CD8-positive, alpha-beta memory T cell (primary cell): ENCODE measurements at regions not wholly inside any gene's neighbourhood (a gene's known extent, or its start where the extent isn't known, plus 50 kb on each side); places are given as distances from the start of the nearest gene placed in this dataset.

Experiments used
- CTCF ChIA-PET: fragments of 350-600 bp; sonication (Branson Sonifier 250); formaldehyde crosslinking; loops from one replicate; lab custom pipeline; 2021; ENCODE audit warnings: antibody characterized with exemption; lab: Charles Lee
- POLR2A ChIA-PET: fragments of 350-600 bp; sonication (Branson Sonifier 250); formaldehyde crosslinking; loops from one replicate; lab custom pipeline; 2021; ENCODE audit warnings: antibody characterized with exemption; lab: Charles Lee
- DNase-seq, 5 donors: peaks; one replicate each; pipeline versions ENCODE4 v3.0.0 to v3.0.0-alpha.2; 2020 to 2022; ENCODE audit warnings: mixed read lengths in 1 of 5
- H3K27ac ChIP-seq: one replicate; pipeline ENCODE4 v1.7.0; 2013; ENCODE audit warnings: low read depth, mild to moderate bottlenecking, low read length, moderate library complexity
- H3K27me3 ChIP-seq: 2 replicates; pipeline ENCODE4 v1.7.0; 2013; ENCODE audit warnings: low read length, mild to moderate bottlenecking; ENCODE audit not compliant: insufficient read depth, poor library complexity, severe bottlenecking
- H3K36me3 ChIP-seq: 2 replicates; pipeline ENCODE4 v1.7.0; 2013; ENCODE audit warnings: mild to moderate bottlenecking, low read length, moderate library complexity; ENCODE audit not compliant: insufficient read depth
- H3K4me1 ChIP-seq: 2 replicates; pipeline ENCODE4 v1.7.0; 2013; ENCODE audit warnings: mild to moderate bottlenecking, low read length, moderate library complexity; ENCODE audit not compliant: insufficient read depth
- H3K4me3 ChIP-seq: 2 replicates; pipeline ENCODE4 v1.7.0; 2013; ENCODE audit warnings: mild to moderate bottlenecking, low read length
- H3K9me3 ChIP-seq: 2 replicates; pipeline ENCODE4 v1.7.0; 2013; ENCODE audit warnings: mild to moderate bottlenecking, low read length
- H3K27ac Mint-ChIP-seq, 8 donors: one replicate each; pipeline ENCODE4 v1.8.0; 2020 to 2021; ENCODE audit warnings: mixed read lengths in 8 of 8, mild to moderate bottlenecking in 6 of 8, inconsistent platforms in 3 of 8, moderate library complexity in 3 of 8
- H3K27me3 Mint-ChIP-seq, 2 donors: one replicate each; pipeline ENCODE4 v1.8.0; 2020 to 2021; ENCODE audit warnings: mixed read lengths in 2 of 2, mild to moderate bottlenecking in 1 of 2, moderate library complexity in 1 of 2
- H3K36me3 Mint-ChIP-seq, 3 donors: one replicate each; pipeline ENCODE4 v1.8.0; 2020 to 2021; ENCODE audit warnings: mixed read lengths in 3 of 3, inconsistent platforms in 1 of 3, mild to moderate bottlenecking in 1 of 3
- H3K4me1 Mint-ChIP-seq, 3 donors: one replicate each; pipeline ENCODE4 v1.8.0; 2020 to 2021; ENCODE audit warnings: mixed read lengths in 3 of 3, inconsistent platforms in 1 of 3, mild to moderate bottlenecking in 1 of 3
- H3K4me3 Mint-ChIP-seq, 7 donors: one replicate each; pipeline ENCODE4 v1.8.0; 2020 to 2021; ENCODE audit warnings: mixed read lengths in 7 of 7, mild to moderate bottlenecking in 6 of 7, moderate library complexity in 4 of 7, inconsistent platforms in 2 of 7
- H3K9me3 Mint-ChIP-seq, 5 donors: one replicate each; pipeline ENCODE4 v1.8.0; 2020 to 2022; ENCODE audit warnings: mixed read lengths in 5 of 5, mild to moderate bottlenecking in 3 of 5, moderate library complexity in 2 of 5, inconsistent platforms in 1 of 5

DNA sequence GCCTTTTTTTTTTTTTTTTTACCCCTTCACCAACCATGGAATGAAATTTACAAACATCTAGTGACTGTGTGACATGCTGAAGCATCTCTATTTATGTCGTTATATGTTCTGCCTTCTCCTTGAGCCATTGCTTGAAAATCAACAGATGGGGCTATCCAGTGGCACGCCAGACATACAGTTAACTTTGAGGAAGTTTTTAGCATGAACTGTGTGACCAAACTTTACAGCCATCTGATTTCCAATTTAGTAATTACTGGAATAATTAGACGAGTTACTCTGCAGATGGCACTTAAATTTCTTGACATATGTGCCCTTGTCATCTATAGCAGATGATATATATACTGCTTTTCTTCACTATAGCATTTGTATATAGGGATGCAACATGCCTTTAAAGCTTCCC, 192.1 kb downstream of the SNAPC1 start:
- no peaks in the 10 kb centered on the region for H3K36me3 ChIP-seq
- H3K27me3 ChIP-seq = no peaks in the 10 kb centered on the region
- no peaks in the 10 kb centered on the region for H3K36me3 Mint-ChIP-seq
- H3K4me1 ChIP-seq = no peaks in the 10 kb centered on the region
- no peak overlapping the region for H3K27ac ChIP-seq
- no peaks in the 10 kb centered on the region for H3K4me1 Mint-ChIP-seq
- peaks cover 0 to 3% (median 2%) of the 10 kb centered on the region in 5 donors for H3K9me3 Mint-ChIP-seq
- H3K9me3 ChIP-seq = no peaks in the 10 kb centered on the region
- peaks cover 7 to 23% of the 10 kb centered on the region in 2 donors for H3K27me3 Mint-ChIP-seq
- no peak overlapping the region for H3K4me3 ChIP-seq
- peak overlapping the region in 1 of 8 donors; percentile 33 for H3K27ac Mint-ChIP-seq
- POLR2A ChIA-PET = no interaction called here
- CTCF ChIA-PET = no interaction called here
- DNase-seq = no peak
- H3K4me3 Mint-ChIP-seq = no peak overlapping the region

DNA sequence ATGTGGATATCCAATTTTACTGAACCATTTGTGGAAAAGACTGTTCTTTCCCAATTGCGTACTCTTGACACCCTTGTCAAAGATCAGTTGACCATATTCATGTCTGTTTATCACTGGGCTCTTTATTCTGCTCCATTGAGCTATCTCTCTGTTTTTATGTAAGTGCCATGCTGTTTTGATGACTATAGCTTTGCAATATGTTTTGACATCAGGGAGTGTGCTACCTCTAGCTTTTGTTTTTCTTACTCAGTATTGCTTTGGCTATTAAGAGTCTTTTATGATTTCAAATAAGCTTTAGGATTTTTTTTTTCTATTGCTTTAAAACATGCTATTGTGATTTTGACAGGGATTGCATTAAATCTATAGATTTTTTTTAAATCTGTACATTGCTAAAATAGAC, 194.3 kb downstream of the SNAPC1 start:
- no peaks in the 10 kb centered on the region for H3K4me1 Mint-ChIP-seq
- H3K4me1 ChIP-seq = no peaks in the 10 kb centered on the region
- H3K36me3 ChIP-seq = no peaks in the 10 kb centered on the region
- DNase-seq = no peak
- no peak overlapping the region for H3K27ac Mint-ChIP-seq
- H3K9me3 Mint-ChIP-seq = peaks cover 0 to 4% (median 3%) of the 10 kb centered on the region in 5 donors
- peaks cover 0 to 8% (median 0%) of the 10 kb centered on the region in 3 donors for H3K36me3 Mint-ChIP-seq
- H3K27me3 Mint-ChIP-seq = peaks cover 11 to 29% of the 10 kb centered on the region in 2 donors
- no peak overlapping the region for H3K4me3 Mint-ChIP-seq
- CTCF ChIA-PET = no interaction called here
- H3K27ac ChIP-seq = no peak overlapping the region
- no peak overlapping the region for H3K4me3 ChIP-seq
- H3K9me3 ChIP-seq = no peaks in the 10 kb centered on the region
- POLR2A ChIA-PET = no interaction called here
- no peaks in the 10 kb centered on the region for H3K27me3 ChIP-seq

DNA sequence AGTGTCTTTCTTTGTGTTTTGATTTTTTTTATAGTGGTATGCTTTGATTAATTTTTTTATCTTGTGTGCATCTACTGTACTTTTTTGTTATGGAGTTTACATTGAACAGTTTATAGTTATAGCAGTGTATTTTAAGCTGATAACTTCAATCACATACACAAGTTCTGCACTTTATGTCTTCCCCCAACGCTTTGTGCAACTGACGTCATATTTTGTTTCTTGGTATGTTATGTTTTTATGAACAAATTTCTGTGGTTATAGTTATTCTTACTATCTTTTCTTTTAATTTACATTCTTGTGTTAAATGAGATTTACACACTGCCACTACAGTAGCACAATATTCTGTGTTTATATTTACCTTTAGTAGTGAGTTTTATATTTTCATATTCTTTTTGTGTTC, 197.1 kb downstream of the SNAPC1 start:
- H3K27ac ChIP-seq = no peak overlapping the region
- no peaks in the 10 kb centered on the region for H3K27me3 ChIP-seq
- CTCF ChIA-PET = no interaction called here
- Mint-ChIP-seq H3K4me3 (no peak overlapping the region), H3K27me3 (peaks cover 6 to 40% of the 10 kb centered on the region in 2 donors), H3K36me3 (peaks cover 0 to 8% (median 0%) of the 10 kb centered on the region in 3 donors), H3K27ac (no peak overlapping the region), H3K4me1 (no peaks in the 10 kb centered on the region), H3K9me3 (peaks cover 0 to 9% (median 3%) of the 10 kb centered on the region in 5 donors)
- H3K4me3 ChIP-seq = no peak overlapping the region
- H3K4me1 ChIP-seq = no peaks in the 10 kb centered on the region
- H3K9me3 ChIP-seq = no peaks in the 10 kb centered on the region
- POLR2A ChIA-PET = no interaction called here
- DNase-seq = no peak
- H3K36me3 ChIP-seq = no peaks in the 10 kb centered on the region

DNA sequence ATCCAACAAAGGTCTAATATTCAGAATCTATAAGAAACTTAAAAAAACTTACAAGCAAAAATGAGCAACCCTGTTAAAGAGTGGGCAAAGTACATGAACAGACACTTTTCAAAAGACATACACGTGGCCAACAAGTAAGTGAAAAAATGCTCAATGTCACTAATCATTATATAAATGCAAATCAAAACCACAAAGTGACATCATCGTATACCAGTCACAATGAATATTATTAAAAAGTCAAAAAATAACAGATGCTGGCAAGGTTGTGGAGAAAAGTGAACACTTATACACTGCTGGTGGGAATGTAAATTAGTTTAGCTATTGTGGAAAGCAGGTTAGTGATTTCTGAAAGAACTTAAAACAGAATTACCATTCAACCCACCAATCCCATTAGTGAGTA, 199.1 kb downstream of the SNAPC1 start:
- Mint-ChIP-seq H3K4me3 (no peak overlapping the region), H3K27me3 (peaks cover 6 to 51% of the 10 kb centered on the region in 2 donors), H3K4me1 (no peaks in the 10 kb centered on the region), H3K27ac (no peak overlapping the region), H3K9me3 (peaks cover 0 to 9% (median 3%) of the 10 kb centered on the region in 5 donors), H3K36me3 (peaks cover 0 to 8% (median 0%) of the 10 kb centered on the region in 3 donors)
- Histone ChIP-seq H3K4me3 (no peak overlapping the region), H3K27ac (no peak overlapping the region), H3K36me3 (no peaks in the 10 kb centered on the region), H3K4me1 (no peaks in the 10 kb centered on the region), H3K9me3 (no peaks in the 10 kb centered on the region), H3K27me3 (no peaks in the 10 kb centered on the region)
- ChIA-PET POLR2A (no interaction called here), CTCF (no interaction called here)
- DNase-seq = no peak

DNA sequence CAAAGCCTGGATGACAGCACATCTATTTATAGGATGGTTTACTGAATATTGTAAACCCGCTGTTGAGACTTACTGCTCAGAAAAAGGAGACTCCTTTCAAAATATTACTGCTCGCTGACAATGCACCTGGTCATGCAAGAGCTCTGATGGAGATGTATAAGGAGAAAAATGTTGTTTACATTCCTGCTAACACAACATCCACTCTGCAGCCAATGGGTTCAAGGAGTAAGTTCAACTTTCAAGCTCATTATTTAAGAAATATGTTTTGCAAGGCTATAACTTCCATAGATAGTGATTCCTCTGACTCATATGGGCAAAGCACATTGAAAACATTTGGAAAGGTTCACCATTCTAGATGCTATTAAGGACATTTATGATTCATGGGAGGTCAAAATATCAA, 201.7 kb downstream of the SNAPC1 start:
- H3K4me1 ChIP-seq = no peaks in the 10 kb centered on the region
- DNase-seq = no peak
- H3K9me3 ChIP-seq = no peaks in the 10 kb centered on the region
- no peak overlapping the region for H3K27ac Mint-ChIP-seq
- ChIA-PET POLR2A (no interaction called here), CTCF (no interaction called here)
- no peaks in the 10 kb centered on the region for H3K4me1 Mint-ChIP-seq
- H3K36me3 ChIP-seq = no peaks in the 10 kb centered on the region
- peaks cover 5 to 56% of the 10 kb centered on the region in 2 donors for H3K27me3 Mint-ChIP-seq
- H3K4me3 ChIP-seq = no peak overlapping the region
- no peak overlapping the region for H3K27ac ChIP-seq
- H3K27me3 ChIP-seq = no peaks in the 10 kb centered on the region
- peaks cover 0 to 7% (median 0%) of the 10 kb centered on the region in 5 donors for H3K9me3 Mint-ChIP-seq
- H3K36me3 Mint-ChIP-seq = peaks cover 0 to 8% (median 0%) of the 10 kb centered on the region in 3 donors
- H3K4me3 Mint-ChIP-seq = no peak overlapping the region

DNA sequence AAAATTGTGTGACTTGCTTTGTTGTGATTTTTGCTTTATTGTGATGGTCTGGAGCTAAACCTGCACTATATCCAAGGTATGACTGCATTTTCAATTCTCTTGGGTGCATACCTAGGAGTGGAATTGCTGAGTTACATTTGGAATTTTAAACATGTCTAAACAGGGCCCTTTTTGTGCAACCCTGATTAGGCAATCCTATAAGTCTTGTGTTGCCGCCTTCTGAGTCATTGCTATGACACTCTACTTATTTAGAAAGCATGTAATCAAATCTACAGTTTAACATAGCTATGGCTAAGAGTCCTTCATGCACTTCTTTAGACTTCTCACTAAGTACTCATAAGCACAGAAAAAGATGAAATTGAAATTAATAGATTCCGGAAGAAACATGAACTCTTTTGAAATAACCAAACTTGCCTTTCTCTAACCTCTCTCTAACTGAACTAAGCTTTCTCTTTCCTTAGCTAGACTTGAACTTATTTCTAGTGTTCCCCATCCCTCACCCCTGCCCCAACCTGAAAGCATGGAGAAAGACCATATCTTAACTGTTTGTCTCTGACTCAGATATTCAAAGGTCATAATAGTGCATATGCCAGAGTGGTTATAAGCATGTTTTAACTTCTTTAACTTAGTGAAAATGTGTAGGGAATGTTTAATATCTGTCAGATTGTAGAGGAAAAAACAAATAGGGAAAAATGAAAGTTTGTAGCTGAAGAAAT, 203.0 kb downstream of the SNAPC1 start:
- no peak overlapping the region for H3K4me3 Mint-ChIP-seq
- H3K4me1 Mint-ChIP-seq = no peaks in the 10 kb centered on the region
- H3K4me1 ChIP-seq = no peaks in the 10 kb centered on the region
- no peaks in the 10 kb centered on the region for H3K9me3 ChIP-seq
- peaks cover 7 to 58% of the 10 kb centered on the region in 2 donors for H3K27me3 Mint-ChIP-seq
- no peaks in the 10 kb centered on the region for H3K36me3 ChIP-seq
- no peak overlapping the region for H3K27ac Mint-ChIP-seq
- H3K4me3 ChIP-seq = no peak overlapping the region
- H3K36me3 Mint-ChIP-seq = peaks cover 0 to 7% (median 0%) of the 10 kb centered on the region in 3 donors
- DNase-seq = no peak
- ChIA-PET CTCF (no interaction called here), POLR2A (no interaction called here)
- peaks cover 0 to 7% (median 0%) of the 10 kb centered on the region in 5 donors for H3K9me3 Mint-ChIP-seq
- H3K27me3 ChIP-seq = no peaks in the 10 kb centered on the region
- H3K27ac ChIP-seq = no peak overlapping the region

DNA sequence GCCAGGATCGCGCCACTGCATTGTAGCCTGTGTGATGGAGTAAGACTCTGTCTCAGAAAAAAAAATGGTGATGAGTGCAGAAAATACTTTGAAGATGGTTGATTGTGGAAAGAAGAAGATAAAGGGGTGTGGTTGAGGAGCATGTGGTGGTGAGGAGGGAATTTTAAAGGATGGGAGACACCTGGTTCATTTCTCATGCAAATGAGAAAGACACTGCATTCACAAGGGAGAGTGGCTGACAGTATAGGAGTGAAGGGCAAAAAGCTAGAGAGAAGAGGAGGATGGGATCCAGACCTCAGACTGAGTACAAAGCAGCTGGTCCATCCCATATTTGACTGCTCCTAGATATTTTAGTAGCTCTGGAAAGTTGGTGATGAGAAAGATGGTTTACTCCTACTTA, 206.0 kb downstream of the SNAPC1 start:
- POLR2A ChIA-PET = no interaction called here
- Mint-ChIP-seq H3K4me3 (no peak overlapping the region), H3K4me1 (no peaks in the 10 kb centered on the region), H3K27me3 (peaks cover 6 to 42% of the 10 kb centered on the region in 2 donors), H3K27ac (no peak overlapping the region), H3K9me3 (no peaks in the 10 kb centered on the region), H3K36me3 (no peaks in the 10 kb centered on the region)
- Histone ChIP-seq H3K4me1 (no peaks in the 10 kb centered on the region), H3K27ac (no peak overlapping the region), H3K36me3 (no peaks in the 10 kb centered on the region), H3K9me3 (no peaks in the 10 kb centered on the region), H3K4me3 (no peak overlapping the region), H3K27me3 (no peaks in the 10 kb centered on the region)
- CTCF ChIA-PET = no interaction called here
- no peak for DNase-seq

DNA sequence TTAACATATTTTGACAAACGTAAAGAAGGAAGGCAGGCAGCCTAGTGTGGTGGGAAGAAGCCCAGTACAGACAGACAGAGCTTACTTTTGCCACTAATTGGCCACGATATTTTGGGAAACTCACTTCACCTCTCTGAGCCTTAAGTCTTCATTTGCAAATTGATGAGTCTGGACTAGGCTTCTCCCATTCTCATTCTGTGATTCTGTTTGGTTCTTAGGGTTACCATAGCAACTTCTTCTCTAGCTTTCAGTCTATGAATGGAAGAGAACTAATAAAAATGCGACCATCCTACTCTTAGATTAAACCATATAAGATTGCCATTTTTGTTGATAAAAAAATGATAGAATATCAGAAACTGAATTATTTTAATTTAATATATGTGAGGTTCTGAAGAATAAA, 210.5 kb downstream of the SNAPC1 start:
- Mint-ChIP-seq H3K4me3 (no peak overlapping the region), H3K4me1 (no peaks in the 10 kb centered on the region), H3K27ac (no peak overlapping the region), H3K36me3 (peaks cover 0 to 3% (median 0%) of the 10 kb centered on the region in 3 donors), H3K9me3 (peaks cover 11 to 17% (median 13%) of the 10 kb centered on the region in 5 donors), H3K27me3 (peaks cover 14 to 28% of the 10 kb centered on the region in 2 donors)
- H3K4me1 ChIP-seq = no peaks in the 10 kb centered on the region
- no peak for DNase-seq
- H3K36me3 ChIP-seq = no peaks in the 10 kb centered on the region
- POLR2A ChIA-PET = no interaction called here
- H3K4me3 ChIP-seq = no peak overlapping the region
- no peak overlapping the region for H3K27ac ChIP-seq
- H3K27me3 ChIP-seq = no peaks in the 10 kb centered on the region
- H3K9me3 ChIP-seq = no peaks in the 10 kb centered on the region
- CTCF ChIA-PET = no interaction called here
